K562 (cell line): ENCODE measurements at regions not wholly inside any gene's neighbourhood (a gene's known extent, or its start where the extent isn't known, plus 50 kb on each side); places are given as distances from the start of the nearest gene placed in this dataset.

Source experiments
- ATAC-seq: fragments of 200-7000 bp; cut with Tn5 transposase; 3 replicates; pipeline ENCODE4 v1.9.1; 2020; ENCODE audit warnings: moderate library complexity
- BruUV-seq: library from RNA; stranded (reverse); fragments of 400-500 nt; replicated peaks from 2 replicates; lab custom pipeline; 2021; lab: Mats Ljungman, UMichigan
- CTCF ChIA-PET: fragments of 300-600 bp; formaldehyde crosslinking; extraction: SDS; loops from one replicate; lab custom pipeline; 2021; ENCODE audit warnings: low intra/inter-chr PET ratio; lab: Yijun Ruan, JAX
- POLR2A ChIA-PET: fragments of 300-600, 350-650 bp; sonication (Branson Sonifier 250); formaldehyde crosslinking; extraction: SDS; loops from one replicate; lab custom pipeline; 2021; ENCODE audit warnings: antibody characterized with exemption, inconsistent platforms; lab: Yijun Ruan, JAX
- DNase-seq, 4 experiments: peaks; one replicate each; pipeline versions ENCODE4 v3.0.0 to v3.0.0-alpha.2; 2011 to 2018; ENCODE audit warnings: low spot score in 3 of 4, mixed read lengths in 3 of 4; ENCODE audit errors: extremely low read depth in 1 of 4
- FAIRE-seq: peaks from 2 replicates; lab custom pipeline; 2011; peaks lifted over from hg19 to GRCh38; lab: Jason Lieb, UNC
- H2AFZ ChIP-seq: 2 replicates; pipeline ENCODE4 v1.6.0; 2011; ENCODE audit warnings: low read depth, low read length, control low read depth, inconsistent platforms
- H3K27ac ChIP-seq: fragments of 200-600 bp; 3 replicates; pipeline ENCODE4 v1.8.0; 2011; ENCODE audit warnings: low read depth, mild to moderate bottlenecking, control low read depth, inconsistent platforms, low read length, moderate library complexity, mixed read lengths; ENCODE audit errors: extremely low read depth
- H3K27me3 ChIP-seq, 2 experiments: fragments of 300-600 bp in 1 of 2; 2 replicates in 1 of 2; 3 replicates in 1 of 2; pipeline versions ENCODE4 v1.6.0 to v1.8.0; 2011; ENCODE audit warnings: inconsistent platforms in 2 of 2, low read length in 2 of 2, mild to moderate bottlenecking in 1 of 2, mixed read lengths in 1 of 2, moderate library complexity in 1 of 2; ENCODE audit not compliant: control insufficient read depth in 2 of 2, insufficient read depth in 2 of 2
- H3K36me3 ChIP-seq: fragments of 300-600 bp; 3 replicates; pipeline ENCODE4 v1.8.0; 2011; ENCODE audit warnings: mild to moderate bottlenecking, low read length, inconsistent platforms; ENCODE audit not compliant: control insufficient read depth, insufficient read depth
- H3K4me1 ChIP-seq, 2 experiments: fragments of 200-600 bp in 1 of 2; replicated peaks in 1 of 2; 2 replicates in 1 of 2; 3 replicates in 1 of 2; pipeline versions ENCODE4 v1.5.1 to v1.8.0; 2011; ENCODE audit warnings: inconsistent platforms in 2 of 2, low read length in 2 of 2, mild to moderate bottlenecking in 1 of 2, mixed read lengths in 1 of 2, moderate library complexity in 1 of 2; ENCODE audit not compliant: control insufficient read depth in 2 of 2, insufficient read depth in 2 of 2
- H3K4me2 ChIP-seq: 2 replicates; pipeline ENCODE4 v1.6.1; 2011; ENCODE audit warnings: low read length, control low read depth, inconsistent platforms, mixed read lengths; ENCODE audit not compliant: insufficient read depth
- H3K4me3 ChIP-seq: fragments of 200-600 bp; sonication (generic), shearing (Covaris generic); 2 replicates; pipeline ENCODE4 v1.5.1; 2016; ENCODE audit warnings: control low read depth, inconsistent platforms
- H3K79me2 ChIP-seq: fragments of 200-600 bp; 3 replicates; pipeline ENCODE4 v1.8.0; 2011; ENCODE audit warnings: low read length, inconsistent platforms; ENCODE audit not compliant: control insufficient read depth, insufficient read depth
- H3K9ac ChIP-seq, 2 experiments: 2 replicates each; pipeline versions ENCODE4 v1.6.0 to v1.6.1; 2011; ENCODE audit warnings: low read depth in 2 of 2, low read length in 2 of 2, control low read depth in 1 of 2, inconsistent platforms in 1 of 2, mild to moderate bottlenecking in 1 of 2, mixed read lengths in 1 of 2; ENCODE audit not compliant: insufficient read depth in 1 of 2
- H3K9me1 ChIP-seq: one replicate; pipeline ENCODE4 v1.6.0; 2011; ENCODE audit warnings: inconsistent platforms, mild to moderate bottlenecking, low read length, moderate library complexity; ENCODE audit not compliant: control insufficient read depth, insufficient read depth
- H3K9me3 ChIP-seq: replicated peaks from 2 replicates; pipeline ENCODE4 v1.5.1; 2011; ENCODE audit warnings: low read depth, low read length, inconsistent platforms; ENCODE audit not compliant: control insufficient read depth, insufficient read depth
- H4K20me1 ChIP-seq: replicated peaks from 2 replicates; pipeline ENCODE4 v1.6.1; 2011; ENCODE audit warnings: low read length, inconsistent platforms, mixed read lengths; ENCODE audit not compliant: control insufficient read depth, insufficient read depth
- CREM ChIP-seq: IDR thresholded peaks from 2 replicates; pipeline ENCODE4 v1.6.1; 2014; ENCODE audit warnings: antibody characterized with exemption, low read depth
- EHMT2 ChIP-seq: fragments of 450-650 bp; IDR thresholded peaks from 2 replicates; pipeline ENCODE4 v1.6.1; 2018; ENCODE audit warnings: antibody characterized with exemption
- FUS ChIP-seq: fragments of 200-400 bp; formaldehyde crosslinking; optimal IDR thresholded peaks from 2 replicates; pipeline ENCODE3; 2017; ENCODE audit warnings: low read depth, low read length
- ILK ChIP-seq: fragments of 450-650 bp; IDR thresholded peaks from 2 replicates; pipeline ENCODE4 v1.6.1; 2016; ENCODE audit warnings: missing genetic modification characterization, low read depth, mild to moderate bottlenecking, missing compliant biosample characterization, moderate library complexity, borderline replicate concordance
- NCOR1 ChIP-seq: fragments of 450-650 bp; IDR thresholded peaks from 2 replicates; pipeline ENCODE4 v1.6.1; 2016; ENCODE audit warnings: mild to moderate bottlenecking, moderate library complexity
- PHF20 ChIP-seq: fragments of 450-650 bp; IDR thresholded peaks from 2 replicates; pipeline ENCODE4 v1.6.1; 2018; ENCODE audit not compliant: partially characterized antibody
- PHF8 ChIP-seq: fragments of 200-600 bp; sonication (generic); IDR thresholded peaks from 2 replicates; pipeline ENCODE4 v1.6.1; 2012; ENCODE audit warnings: mixed run types, mild to moderate bottlenecking, inconsistent platforms, low read length, moderate library complexity, borderline replicate concordance
- RBM22 ChIP-seq: fragments of 200-400 bp; formaldehyde crosslinking; IDR thresholded peaks from 2 replicates; pipeline ENCODE4 v1.6.1; 2018; ENCODE audit warnings: low read length, low read depth; ENCODE audit not compliant: poor library complexity, severe bottlenecking
- TBP ChIP-seq: optimal IDR thresholded peaks from 2 replicates; pipeline ENCODE3; 2011; ENCODE audit warnings: low read depth, low read length, improper control_type of control experiment
- ZBTB17 ChIP-seq: fragments of 450-650 bp; formaldehyde crosslinking; IDR thresholded peaks from 2 replicates; pipeline ENCODE4 v1.4.0; 2020; ENCODE audit warnings: mild to moderate bottlenecking
- ZNF77 ChIP-seq: fragments of 250-450 bp; sonication (Bioruptor Pico); IDR thresholded peaks from 2 replicates; pipeline ENCODE4 v1.5.0; 2020
- ZNF830 ChIP-seq: fragments of 250-450 bp; sonication (Bioruptor Pico); IDR thresholded peaks from 2 replicates; pipeline ENCODE4 v1.5.0; 2021; ENCODE audit warnings: mild to moderate bottlenecking
- WGBS: fragments of 100-300 bp; shearing (Covaris generic); methylation state at CpG from one replicate; pipeline ENCODE4 v1.1.6; 2016; ENCODE audit warnings: low coverage, mixed read lengths; ENCODE audit not compliant: insufficient coverage; ENCODE audit errors: missing lambda C conversion rate; 5-methylcytosine and 5-hydroxymethylcytosine counted together
- in situ Hi-C: fragments of 300-500 bp; cut with MboI; formaldehyde crosslinking; loops from 4 replicates; pipeline ENCODE4 v1.15.0; 2018; ENCODE audit warnings: inconsistent platforms, mixed read lengths
- intact Hi-C: fragments of 100-400 bp; cut with micrococcal nuclease; formaldehyde crosslinking; loops from 2 replicates; pipeline ENCODE4 v1.14.2; 2022
- TF ChIP-seq, protein P1 (sequence below): fragments of 250-450 bp; sonication (Bioruptor Pico); IDR thresholded peaks from 2 replicates; pipeline ENCODE4 v1.5.0; 2021; ENCODE audit warnings: mild to moderate bottlenecking, moderate library complexity

DNA sequence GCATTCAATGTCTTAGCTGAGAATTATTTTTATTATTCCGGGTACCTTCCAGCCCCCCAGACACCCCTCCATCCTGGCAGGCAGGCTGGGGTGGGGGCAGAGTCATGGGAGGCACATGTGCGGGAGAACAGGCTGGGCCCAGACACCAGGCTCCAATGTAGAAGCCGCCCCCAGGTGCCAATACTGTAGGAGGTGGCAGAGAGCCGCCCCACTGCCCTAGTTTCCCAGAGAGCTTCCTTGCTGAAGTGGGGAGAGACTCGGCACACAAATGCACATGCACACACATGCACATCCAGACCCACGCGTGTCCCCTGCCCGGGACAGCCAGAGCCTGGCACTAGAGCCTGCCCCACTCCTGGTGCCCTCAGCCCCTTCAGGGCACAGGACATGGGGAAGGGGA is 98.4 kb upstream of the LINGO1 start:
- CTCF ChIA-PET, result no interaction called here
- H3K9me1 ChIP-seq, result no peaks in the 10 kb centered on the region
- H4K20me1 ChIP-seq, result no peaks in the 10 kb centered on the region
- H3K9me3 ChIP-seq, result no peaks in the 10 kb centered on the region
- ATAC-seq (no peak), FAIRE-seq (no peak), DNase-seq (no peak)
- H3K4me1 ChIP-seq, result peaks cover 30 to 68% of the 10 kb centered on the region in 2 experiments; a peak in 4 of 5 replicates
- no peak overlapping the region for H2AFZ ChIP-seq
- intact Hi-C loops (no loop called here), in situ Hi-C loops (no loop called here)
- no peak overlapping the region for H3K9ac ChIP-seq
- no peaks in the 10 kb centered on the region for H3K36me3 ChIP-seq
- no peak overlapping the region for H3K4me2 ChIP-seq
- POLR2A ChIA-PET, result interaction anchor here (0.6 kb wide), 1 partner anchor 1888 kb away, joined by 4 read pairs; no protein-coding TSS in a partner anchor
- H3K27ac ChIP-seq, result no peak overlapping the region
- H3K4me3 ChIP-seq, result no peak overlapping the region
- no peaks in the 10 kb centered on the region for H3K79me2 ChIP-seq
- 75% methylated on average over 8 of the region's 8 CpGs for WGBS
- no TSS peak for BruUV-seq
- no peaks in the 10 kb centered on the region for H3K27me3 ChIP-seq
- TF ChIP-seq, protein P1, sequence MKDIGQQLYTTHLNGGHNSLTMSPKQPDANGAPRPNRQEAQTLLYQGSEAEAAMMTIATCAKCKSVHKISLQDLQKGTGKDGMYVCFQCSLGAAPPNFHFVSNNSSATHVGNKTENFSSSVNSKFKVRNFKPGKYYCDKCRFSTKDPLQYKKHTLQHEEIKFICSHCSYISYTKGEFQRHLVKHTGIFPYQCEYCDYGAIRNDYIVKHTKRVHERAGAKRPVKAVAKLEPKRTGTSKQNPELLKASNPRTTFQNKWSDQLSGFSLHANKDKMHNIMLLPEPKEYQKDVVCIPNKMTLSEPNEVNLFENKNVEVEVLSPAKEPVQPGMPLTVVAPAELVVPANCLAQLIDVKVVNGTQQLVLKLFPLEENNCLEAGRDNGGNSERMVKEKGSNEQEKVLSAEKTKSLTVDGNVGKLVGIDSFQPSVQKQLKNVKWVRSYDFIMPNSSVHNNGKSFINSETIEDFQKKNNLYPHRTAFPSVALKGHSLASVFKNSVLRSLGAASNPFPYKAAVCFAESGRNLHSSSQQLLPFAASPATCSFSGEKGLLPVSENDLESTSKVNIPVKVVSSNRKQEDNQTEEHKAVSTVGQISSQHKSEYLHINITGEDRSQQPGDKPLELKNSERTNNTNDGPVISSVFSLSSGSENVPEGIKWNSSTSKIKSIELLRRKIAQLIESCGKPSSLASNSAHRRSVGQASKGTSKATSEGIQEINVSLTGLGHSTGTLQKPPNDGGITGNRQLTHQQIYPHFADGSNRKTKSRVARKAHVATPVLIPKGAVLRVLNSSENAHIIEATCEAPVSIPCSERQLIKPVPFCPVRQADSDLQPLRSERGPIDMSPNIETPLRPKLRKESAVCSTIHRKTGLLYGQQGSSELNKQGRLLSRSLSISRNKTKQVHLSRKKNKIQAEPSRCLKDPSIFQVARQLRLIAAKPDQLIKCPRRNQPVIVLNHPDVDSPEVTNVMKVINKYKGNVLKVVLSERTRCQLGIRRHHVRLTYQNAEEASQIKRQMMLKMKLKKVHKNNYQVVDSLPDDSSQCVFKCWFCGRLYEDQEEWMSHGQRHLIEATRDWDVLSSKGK (CRISPR knock-in tag), result no peak
- TF ChIP-seq ILK (tag) (no peak), ZNF830 (no peak), NCOR1 (no peak), PHF8 (no peak), ZNF77 (CRISPR knock-in tag) (no peak), CREM (no peak), PHF20 (no peak), FUS (no peak), RBM22 (no peak), ZBTB17 (no peak), TBP (no peak), EHMT2 (no peak)
